CD14-positive monocyte (primary cell): ENCODE measurements at regions not wholly inside any gene's neighbourhood (a gene's known extent, or its start where the extent isn't known, plus 50 kb on each side); places are given as distances from the start of the nearest gene placed in this dataset.

Source experiments
- DNase-seq, 3 donors: peaks; one replicate each; pipeline ENCODE4 v3.0.0-alpha.2; 2011 to 2022
- H2AFZ ChIP-seq: 2 replicates; pipeline ENCODE4 v1.6.0; 2012; ENCODE audit warnings: mild to moderate bottlenecking, low read depth, low read length, inconsistent platforms; ENCODE audit not compliant: insufficient read depth, poor library complexity, severe bottlenecking
- H3K27ac ChIP-seq, 2 donors: 1 replicate in 1 of 2; 2 replicates in 1 of 2; pipeline ENCODE4 v1.5.1; 2012 to 2013; ENCODE audit warnings: low read length in 2 of 2, control low read depth in 1 of 2, inconsistent platforms in 1 of 2, low read depth in 1 of 2, mild to moderate bottlenecking in 1 of 2
- H3K27me3 ChIP-seq, 2 donors: one replicate each; pipeline versions ENCODE4 v1.6.0 to v1.6.1; 2011 to 2013; ENCODE audit warnings: low read length in 2 of 2; ENCODE audit not compliant: control insufficient read depth in 2 of 2, insufficient read depth in 2 of 2
- H3K36me3 ChIP-seq, 2 donors: replicated peaks in 1 of 2; 1 replicate in 1 of 2; 2 replicates in 1 of 2; pipeline versions ENCODE4 v1.5.1 to v1.6.1; 2012 to 2013; ENCODE audit warnings: low read length in 2 of 2, control low read depth in 1 of 2, inconsistent platforms in 1 of 2, mild to moderate bottlenecking in 1 of 2; ENCODE audit not compliant: insufficient read depth in 2 of 2, control insufficient read depth in 1 of 2
- H3K4me1 ChIP-seq, 2 donors: 1 replicate in 1 of 2; 2 replicates in 1 of 2; pipeline versions ENCODE4 v1.5.1 to v1.6.1; 2012 to 2013; ENCODE audit warnings: low read length in 2 of 2, control low read depth in 1 of 2, inconsistent platforms in 1 of 2, mild to moderate bottlenecking in 1 of 2, moderate library complexity in 1 of 2; ENCODE audit not compliant: insufficient read depth in 2 of 2, control insufficient read depth in 1 of 2
- H3K4me2 ChIP-seq: replicated peaks from 2 replicates; pipeline ENCODE3; 2012; ENCODE audit warnings: low read length, moderate library complexity, mild to moderate bottlenecking; ENCODE audit not compliant: poor library complexity, severe bottlenecking; ENCODE audit errors: extremely low read depth
- H3K4me3 ChIP-seq, 3 experiments: fragments of 200-600 bp in 1 of 3; sonication (generic) in 1 of 3; replicated peaks in 1 of 3; 1 replicate in 2 of 3; 2 replicates in 1 of 3; pipeline ENCODE4 v1.5.1; 2011 to 2013; ENCODE audit warnings: low read length in 3 of 3, mild to moderate bottlenecking in 3 of 3, control low read depth in 2 of 3, low read depth in 2 of 3, inconsistent platforms in 1 of 3, moderate library complexity in 1 of 3
- H3K79me2 ChIP-seq: 2 replicates; pipeline ENCODE4 v1.6.0; 2012; ENCODE audit warnings: mild to moderate bottlenecking, control low read depth, inconsistent platforms, low read length, moderate library complexity; ENCODE audit not compliant: insufficient read depth
- H3K9ac ChIP-seq: 2 replicates; pipeline ENCODE4 v1.6.0; 2017; ENCODE audit warnings: low read length, mild to moderate bottlenecking; ENCODE audit not compliant: insufficient read depth, poor library complexity, severe bottlenecking
- H3K9me3 ChIP-seq, 2 donors: replicated peaks in 1 of 2; 1 replicate in 1 of 2; 2 replicates in 1 of 2; pipeline versions ENCODE4 v1.5.1 to v1.6.1; 2012 to 2013; ENCODE audit warnings: low read length in 2 of 2, control low read depth in 1 of 2; ENCODE audit not compliant: control insufficient read depth in 1 of 2, insufficient read depth in 1 of 2
- H4K20me1 ChIP-seq: 2 replicates; pipeline ENCODE4 v1.6.0; 2012; ENCODE audit warnings: mild to moderate bottlenecking, low read length, control low read depth, moderate library complexity; ENCODE audit not compliant: insufficient read depth
- H3K27ac Mint-ChIP-seq, 7 donors: one replicate each; pipeline ENCODE4 v1.8.0; 2020; ENCODE audit warnings: mild to moderate bottlenecking in 7 of 7, mixed read lengths in 7 of 7, moderate library complexity in 6 of 7, inconsistent platforms in 2 of 7
- H3K27me3 Mint-ChIP-seq, 3 donors: one replicate each; pipeline ENCODE4 v1.8.0; 2021 to 2022; ENCODE audit warnings: low read depth in 3 of 3, mild to moderate bottlenecking in 3 of 3, mixed read lengths in 3 of 3, moderate library complexity in 3 of 3, inconsistent platforms in 1 of 3
- H3K36me3 Mint-ChIP-seq, 2 donors: one replicate each; pipeline ENCODE4 v1.8.0; 2020; ENCODE audit warnings: mixed read lengths in 2 of 2, inconsistent platforms in 1 of 2, mild to moderate bottlenecking in 1 of 2
- H3K4me1 Mint-ChIP-seq: one replicate; pipeline ENCODE4 v1.8.0; 2020; ENCODE audit warnings: mild to moderate bottlenecking, mixed read lengths
- H3K4me3 Mint-ChIP-seq, 2 donors: one replicate each; pipeline ENCODE4 v1.8.0; 2020; ENCODE audit warnings: mild to moderate bottlenecking in 2 of 2, mixed read lengths in 2 of 2, moderate library complexity in 1 of 2
- H3K9me3 Mint-ChIP-seq, 7 donors: one replicate each; pipeline ENCODE4 v1.8.0; 2020 to 2022; ENCODE audit warnings: mixed read lengths in 7 of 7, mild to moderate bottlenecking in 6 of 7, moderate library complexity in 6 of 7, inconsistent platforms in 2 of 7
- CTCF ChIP-seq: fragments of 200-600 bp; IDR thresholded peaks from one replicate; pipeline ENCODE4 v1.8.0; 2022; ENCODE audit warnings: antibody characterized with exemption, mild to moderate bottlenecking
- WGBS: methylation state at CpG from one replicate; pipeline ENCODE4 v1.1.5; 2013; ENCODE audit warnings: missing lambda C conversion rate; ENCODE audit not compliant: insufficient coverage; 5-methylcytosine and 5-hydroxymethylcytosine counted together
- intact Hi-C, 2 donors: fragments of 100-400 bp; cut with micrococcal nuclease; formaldehyde crosslinking; loops; one replicate each; pipeline versions ENCODE4 v1.15.0 to v1.15.1; 2023

- H3K4me3 ChIP-seq, result no peak overlapping the region
- no peaks in the 10 kb centered on the region for H4K20me1 ChIP-seq
- no peak overlapping the region for H2AFZ ChIP-seq
- Mint-ChIP-seq H3K4me1 (peaks cover 31% of the 10 kb centered on the region), H3K4me3 (no peak overlapping the region), H3K36me3 (peaks cover 0 to 2% of the 10 kb centered on the region in 2 donors), H3K9me3 (peaks cover 0 to 3% (median 0%) of the 10 kb centered on the region in 7 donors), H3K27me3 (peaks cover 0 to 2% (median 0%) of the 10 kb centered on the region in 3 donors), H3K27ac (no peak overlapping the region)
- H3K4me2 ChIP-seq, result no peak overlapping the region
- no peak overlapping the region for H3K9ac ChIP-seq
- no peak overlapping the region for H3K27ac ChIP-seq
- TF ChIP-seq CTCF, result no peak
- WGBS, result no CpG with 5 or more reads among the region's 1 CpG
- H3K4me1 ChIP-seq, result peaks cover 20 to 31% of the 10 kb centered on the region in 2 donors
- no peaks in the 10 kb centered on the region for H3K36me3 ChIP-seq
- DNase-seq, result no peak
- intact Hi-C loops, result loop anchor here in 1 of 2 donors (10.0 kb wide), 1 partner anchor 193 kb away; no protein-coding TSS in a partner anchor
- no peaks in the 10 kb centered on the region for H3K27me3 ChIP-seq
- H3K79me2 ChIP-seq, result no peaks in the 10 kb centered on the region
- no peaks in the 10 kb centered on the region for H3K9me3 ChIP-seq
These were observed 312.0 kb downstream of the ALDH8A1 start for GRCh38 chr6:134637847-134638437.

DNA sequence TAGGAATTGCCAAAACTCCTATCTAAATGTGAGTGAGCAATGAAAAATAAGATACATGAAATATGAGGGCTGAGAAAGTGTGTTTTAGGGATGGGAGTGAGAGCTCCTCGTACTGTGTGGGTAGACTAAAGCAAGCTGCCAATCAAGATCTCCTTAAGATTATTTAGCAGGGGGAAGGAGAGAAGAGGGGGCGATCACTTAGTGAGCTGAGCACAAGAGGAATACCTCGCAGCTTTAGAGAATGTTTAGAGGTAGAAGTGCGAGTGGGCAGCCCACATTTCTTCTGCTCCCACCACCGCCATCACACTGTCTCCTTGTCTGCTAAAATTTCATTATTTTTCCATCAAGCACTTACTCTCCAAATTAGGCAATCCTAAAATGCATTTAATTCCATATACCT lies 312.6 kb downstream of the ALDH8A1 start:
- TF ChIP-seq CTCF, result no peak
- no peak for DNase-seq
- peaks cover 0 to 2% (median 0%) of the 10 kb centered on the region in 3 donors for H3K27me3 Mint-ChIP-seq
- Histone ChIP-seq H2AFZ (no peak overlapping the region), H4K20me1 (no peaks in the 10 kb centered on the region), H3K4me1 (peaks cover 23 to 37% of the 10 kb centered on the region in 2 donors), H3K27me3 (no peaks in the 10 kb centered on the region), H3K9me3 (no peaks in the 10 kb centered on the region), H3K9ac (no peak overlapping the region), H3K4me2 (no peak overlapping the region), H3K4me3 (no peak overlapping the region), H3K79me2 (no peaks in the 10 kb centered on the region), H3K36me3 (no peaks in the 10 kb centered on the region), H3K27ac (no peak overlapping the region)
- peaks cover 0 to 2% of the 10 kb centered on the region in 2 donors for H3K36me3 Mint-ChIP-seq
- 92% methylated on average over 2 of the region's 5 CpGs for WGBS
- peaks cover 0 to 4% (median 0%) of the 10 kb centered on the region in 7 donors for H3K9me3 Mint-ChIP-seq
- no peak overlapping the region for H3K4me3 Mint-ChIP-seq
- intact Hi-C loops, result loop anchor here in 1 of 2 donors (10.0 kb wide), 1 partner anchor 192 kb away; no protein-coding TSS in a partner anchor
- H3K4me1 Mint-ChIP-seq, result peaks cover 38% of the 10 kb centered on the region
- H3K27ac Mint-ChIP-seq, result no peak overlapping the region
